ENCODE measurements at regions not wholly inside any gene's neighbourhood (a gene's known extent, or its start where the extent isn't known, plus 50 kb on each side); places are given as distances from the start of the nearest gene placed in this dataset.

GRCh38 chr9:108386859-108387384 lies 468.9 kb downstream of the ACTL7B start:
- Histone ChIP-seq H3K9me3 (no peaks in the 10 kb centered on the region), H3K4me1 (no peaks in the 10 kb centered on the region), H3K4me3 (ENCODE audit: low read depth, low read length) (no peak overlapping the region), H3K36me3 (ENCODE audit: control insufficient read depth, insufficient read depth, low read length) (no peaks in the 10 kb centered on the region), H3K27me3 (replicated peaks; ENCODE audit: control insufficient read depth, insufficient read depth, low read length) (no peaks in the 10 kb centered on the region)
- no peak for DNase-seq
- no peak overlapping the region for H3K27ac Mint-ChIP-seq (ENCODE audit: unreplicated experiment)
- H3K4me1 Mint-ChIP-seq (ENCODE audit: low read depth, unreplicated experiment), result no peaks in the 10 kb centered on the region
- H3K36me3 Mint-ChIP-seq (ENCODE audit: insufficient read depth, unreplicated experiment), result no peaks in the 10 kb centered on the region
- H3K27me3 Mint-ChIP-seq (ENCODE audit: insufficient read depth, unreplicated experiment), result no peaks in the 10 kb centered on the region
- ChIA-PET CTCF (no interaction called here), POLR2A (no interaction called here)
- no peak overlapping the region for H3K4me3 Mint-ChIP-seq (ENCODE audit: unreplicated experiment)
- BruUV-seq (replicated peaks), result no TSS peak
- intact Hi-C loops (cut with micrococcal nuclease; ENCODE audit: unreplicated experiment), result no loop called here
- H3K9me3 Mint-ChIP-seq (ENCODE audit: unreplicated experiment), result no peaks in the 10 kb centered on the region
- no peak for TF ChIP-seq CTCF (IDR thresholded peaks at IDR 0.05; ENCODE audit: insufficient read depth in 1 of 2, low read depth in 1 of 2, low read length in 1 of 2, severe bottlenecking in 1 of 2, unreplicated experiment in 1 of 2)

- DNase-seq, result no peak
- H3K4me1 ChIP-seq, result no peaks in the 10 kb centered on the region
- intact Hi-C loops (cut with micrococcal nuclease; ENCODE audit: unreplicated experiment), result no loop called here
- Mint-ChIP-seq H3K4me3 (ENCODE audit: unreplicated experiment) (no peak overlapping the region), H3K4me1 (ENCODE audit: low read depth, unreplicated experiment) (peaks cover 6% of the 10 kb centered on the region), H3K9me3 (ENCODE audit: unreplicated experiment) (no peaks in the 10 kb centered on the region), H3K27ac (ENCODE audit: unreplicated experiment) (no peak overlapping the region), H3K27me3 (ENCODE audit: insufficient read depth, unreplicated experiment) (no peaks in the 10 kb centered on the region), H3K36me3 (ENCODE audit: insufficient read depth, unreplicated experiment) (no peaks in the 10 kb centered on the region)
- no peaks in the 10 kb centered on the region for H3K36me3 ChIP-seq (ENCODE audit: control insufficient read depth, insufficient read depth, low read length)
- CTCF ChIA-PET, result no interaction called here
- POLR2A ChIA-PET, result no interaction called here
- no TSS peak for BruUV-seq (replicated peaks)
- H3K4me3 ChIP-seq (ENCODE audit: low read depth, low read length), result no peak overlapping the region
- no peaks in the 10 kb centered on the region for H3K9me3 ChIP-seq
- H3K27me3 ChIP-seq (replicated peaks; ENCODE audit: control insufficient read depth, insufficient read depth, low read length), result no peaks in the 10 kb centered on the region
- no peak for TF ChIP-seq CTCF (IDR thresholded peaks at IDR 0.05; ENCODE audit: insufficient read depth in 1 of 2, low read depth in 1 of 2, low read length in 1 of 2, severe bottlenecking in 1 of 2, unreplicated experiment in 1 of 2)
Measured at GRCh38 chr9:108386032-108386431, 469.8 kb downstream of the ACTL7B start.

GRCh38 chr9:108383796-108384195 lies 472.0 kb downstream of the ACTL7B start:
- CTCF ChIA-PET, result no interaction called here
- Histone ChIP-seq H3K27me3 (replicated peaks; ENCODE audit: control insufficient read depth, insufficient read depth, low read length) (no peaks in the 10 kb centered on the region), H3K4me3 (ENCODE audit: low read depth, low read length) (no peak overlapping the region), H3K36me3 (ENCODE audit: control insufficient read depth, insufficient read depth, low read length) (no peaks in the 10 kb centered on the region), H3K4me1 (no peaks in the 10 kb centered on the region), H3K9me3 (no peaks in the 10 kb centered on the region)
- no peaks in the 10 kb centered on the region for H3K9me3 Mint-ChIP-seq (ENCODE audit: unreplicated experiment)
- no peak overlapping the region for H3K27ac Mint-ChIP-seq (ENCODE audit: unreplicated experiment)
- H3K27me3 Mint-ChIP-seq (ENCODE audit: insufficient read depth, unreplicated experiment), result no peaks in the 10 kb centered on the region
- intact Hi-C loops (cut with micrococcal nuclease; ENCODE audit: unreplicated experiment), result no loop called here
- no peak for DNase-seq
- H3K4me3 Mint-ChIP-seq (ENCODE audit: unreplicated experiment), result no peak overlapping the region
- TF ChIP-seq CTCF (IDR thresholded peaks at IDR 0.05; ENCODE audit: insufficient read depth in 1 of 2, low read depth in 1 of 2, low read length in 1 of 2, severe bottlenecking in 1 of 2, unreplicated experiment in 1 of 2), result no peak
- no TSS peak for BruUV-seq (replicated peaks)
- POLR2A ChIA-PET, result no interaction called here
- peaks cover 7% of the 10 kb centered on the region for H3K4me1 Mint-ChIP-seq (ENCODE audit: low read depth, unreplicated experiment)
- no peaks in the 10 kb centered on the region for H3K36me3 Mint-ChIP-seq (ENCODE audit: insufficient read depth, unreplicated experiment)

Measured in Caco-2 (cell line).